Nucleus accumbens (tissue), 56 donors: ENCODE measurements at regions not wholly inside any gene's neighbourhood (a gene's known extent, or its start where the extent isn't known, plus 50 kb on each side); places are given as distances from the start of the nearest gene placed in this dataset.

Source experiments
- DNase-seq, 56 donors: peaks; one replicate each; lab custom pipeline; 2025; lab: John Stamatoyannopoulos, UW

GRCh38 chr3:61497463-61497862, 63.9 kb upstream of the PTPRG start:
- no peak for DNase-seq

- DNase-seq: no peak
Observed at GRCh38 chr3:61505197-61505596, 56.2 kb upstream of the PTPRG start.

GRCh38 chr3:61507946-61508345, 53.4 kb upstream of the PTPRG start:
- DNase-seq: no peak
